SJSA1 (cell line): ENCODE measurements at regions not wholly inside any gene's neighbourhood (a gene's known extent, or its start where the extent isn't known, plus 50 kb on each side); places are given as distances from the start of the nearest gene placed in this dataset.
"Not testable (repeated sequence)": the region's sequence is repeated elsewhere in the genome, so short reads cannot be mapped to it uniquely, and the experiment has no call there.

Source experiments
- DNase-seq, 2 experiments: peaks; one replicate each; pipeline ENCODE4 v3.0.0-alpha.2; 2015 to 2020; ENCODE audit warnings: low spot score in 2 of 2, low read depth in 1 of 2
- H3K27ac ChIP-seq: fragments of 250-450 bp; sonication (Bioruptor Pico); 2 replicates; pipeline ENCODE4 v1.5.1; 2020; ENCODE audit warnings: mild to moderate bottlenecking, moderate library complexity
- H3K27me3 ChIP-seq: fragments of 250-450 bp; sonication (Bioruptor Pico); replicated peaks from 2 replicates; pipeline ENCODE4 v1.5.1; 2020; ENCODE audit warnings: mild to moderate bottlenecking, moderate library complexity
- H3K36me3 ChIP-seq: fragments of 250-450 bp; sonication (Bioruptor Pico); 2 replicates; pipeline ENCODE4 v1.5.1; 2020; ENCODE audit warnings: mild to moderate bottlenecking
- H3K4me1 ChIP-seq: fragments of 250-450 bp; sonication (Bioruptor Pico); replicated peaks from 2 replicates; pipeline ENCODE4 v1.6.1; 2021; ENCODE audit warnings: mild to moderate bottlenecking
- H3K4me3 ChIP-seq: fragments of 250-450 bp; sonication (Bioruptor Pico); 2 replicates; pipeline ENCODE4 v1.5.1; 2020; ENCODE audit warnings: mild to moderate bottlenecking
- H3K9me3 ChIP-seq: fragments of 250-450 bp; sonication (Bioruptor Pico); replicated peaks from 2 replicates; pipeline ENCODE4 v1.5.1; 2020; ENCODE audit warnings: mild to moderate bottlenecking

- not testable (repeated sequence) for H3K4me3 ChIP-seq, DNase-seq, H3K36me3 ChIP-seq, H3K27me3 ChIP-seq, H3K27ac ChIP-seq, H3K9me3 ChIP-seq, H3K4me1 ChIP-seq
Measured at GRCh38 chr19:14297883-14298576, 83.2 kb upstream of the ADGRE5 start.

DNA sequence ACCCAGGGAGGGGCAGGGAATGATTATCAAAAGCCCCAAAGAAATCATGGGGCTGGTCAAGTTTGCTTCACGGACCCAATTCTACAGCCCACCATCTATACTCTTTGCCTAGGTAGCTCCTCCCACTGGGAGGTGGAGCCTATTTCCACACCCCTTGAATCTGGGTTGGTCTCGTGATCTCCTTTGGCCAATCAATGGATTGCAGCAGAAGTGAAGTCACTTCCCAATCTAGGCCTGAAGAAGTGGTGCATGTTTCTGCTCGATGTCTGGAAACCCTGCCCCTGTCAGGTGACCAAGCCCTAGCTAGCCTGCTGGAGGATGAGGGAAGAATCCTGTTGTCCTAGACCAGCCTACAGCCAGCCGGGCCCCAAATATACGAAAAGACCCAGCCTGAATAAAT, 86.3 kb upstream of the ADGRE5 start:
- DNase-seq, H3K36me3 ChIP-seq, H3K9me3 ChIP-seq, H3K27me3 ChIP-seq, H3K27ac ChIP-seq, H3K4me3 ChIP-seq, H3K4me1 ChIP-seq: not testable (repeated sequence)

DNA sequence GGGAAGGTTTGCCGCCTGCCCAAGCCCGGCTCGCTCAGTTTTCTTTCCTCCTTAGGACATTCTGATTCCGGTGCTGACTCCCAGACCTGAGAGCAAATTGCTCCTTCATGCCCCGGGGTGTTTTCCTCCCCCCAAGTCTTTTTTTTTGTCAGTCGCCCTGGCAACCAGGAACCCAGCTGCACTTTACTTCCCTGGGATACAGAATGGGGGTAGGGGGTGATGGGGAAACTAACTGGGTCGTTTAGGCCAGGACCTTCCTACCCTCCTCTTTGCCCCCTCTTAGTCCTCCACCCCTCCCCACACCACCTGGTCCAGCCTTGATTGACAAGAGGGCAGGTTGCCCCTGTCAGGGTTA, 87.5 kb upstream of the ADGRE5 start:
- not testable (repeated sequence) for H3K4me3 ChIP-seq, H3K27me3 ChIP-seq, DNase-seq, H3K9me3 ChIP-seq, H3K27ac ChIP-seq, H3K4me1 ChIP-seq, H3K36me3 ChIP-seq

GRCh38 chr19:14293101-14293815, 87.3 kb upstream of the ADGRL1 start:
- not testable (repeated sequence) for H3K4me1 ChIP-seq, H3K36me3 ChIP-seq, H3K9me3 ChIP-seq, H3K4me3 ChIP-seq, H3K27ac ChIP-seq, DNase-seq, H3K27me3 ChIP-seq

DNA sequence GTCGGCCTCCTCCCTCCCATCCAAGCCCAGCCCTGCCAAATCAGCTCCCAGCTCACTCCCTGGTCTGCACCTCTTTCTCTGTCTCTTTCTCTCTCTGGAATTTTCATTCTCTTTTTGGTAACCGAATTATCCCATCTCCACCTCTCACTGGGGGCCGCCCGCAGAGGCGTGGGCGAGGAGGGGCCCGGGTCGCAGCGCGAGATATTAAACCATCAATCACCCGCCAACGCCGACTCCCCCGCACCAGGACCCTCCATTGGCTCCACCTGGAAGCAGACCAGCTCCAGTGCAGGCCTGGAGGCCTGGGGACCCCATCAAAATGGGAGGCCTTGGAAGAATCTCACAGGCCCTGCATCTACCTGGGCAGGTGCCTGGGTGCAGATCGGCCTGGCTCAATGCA, 83.8 kb upstream of the ADGRL1 start:
- not testable (repeated sequence) for H3K36me3 ChIP-seq, H3K9me3 ChIP-seq, DNase-seq

GRCh38 chr19:14287837-14288236, 81.9 kb upstream of the ADGRL1 start:
- not testable (repeated sequence) for H3K36me3 ChIP-seq, H3K4me1 ChIP-seq, H3K27ac ChIP-seq, H3K9me3 ChIP-seq, DNase-seq, H3K27me3 ChIP-seq, H3K4me3 ChIP-seq

More for the DNA sequence above, 83.8 kb upstream of the ADGRL1 start:
- not testable (repeated sequence) for H3K27me3 ChIP-seq, H3K4me3 ChIP-seq, H3K27ac ChIP-seq, H3K4me1 ChIP-seq

DNA sequence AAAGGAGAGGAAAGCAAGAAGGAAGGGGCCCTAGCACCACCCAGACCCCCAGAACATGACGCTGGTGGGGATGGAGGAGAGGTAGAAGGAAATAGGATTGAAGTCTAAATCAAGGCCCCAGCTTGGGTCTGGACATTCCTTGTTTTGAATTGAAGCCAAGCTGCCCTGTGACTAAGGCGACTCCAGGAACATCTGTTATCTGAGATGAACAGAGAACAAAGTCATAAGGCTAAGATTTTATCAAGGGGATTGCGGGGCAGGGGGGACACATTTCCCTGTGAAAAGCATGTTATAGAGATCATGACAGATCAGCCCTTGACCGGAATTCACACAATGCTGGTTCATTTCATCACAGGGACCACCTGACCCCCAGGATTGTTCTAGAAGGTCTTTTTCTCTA, 80.6 kb upstream of the ADGRL1 start:
- not testable (repeated sequence) for H3K36me3 ChIP-seq, H3K4me1 ChIP-seq, DNase-seq, H3K27me3 ChIP-seq, H3K4me3 ChIP-seq, H3K27ac ChIP-seq, H3K9me3 ChIP-seq

GRCh38 chr19:14285726-14286125, 79.8 kb upstream of the ADGRL1 start:
- H3K27me3 ChIP-seq, H3K9me3 ChIP-seq, H3K4me3 ChIP-seq, H3K27ac ChIP-seq, H3K36me3 ChIP-seq, H3K4me1 ChIP-seq, DNase-seq: not testable (repeated sequence)

- not testable (repeated sequence) for H3K36me3 ChIP-seq, H3K4me1 ChIP-seq, H3K4me3 ChIP-seq, H3K9me3 ChIP-seq, H3K27me3 ChIP-seq
- peak; percentile 94 to 98 for DNase-seq
- peak overlapping the region; percentile 85 for H3K27ac ChIP-seq
Measured at GRCh38 chr19:14283813-14284520, 78.0 kb upstream of the ADGRL1 start.

GRCh38 chr19:14279270-14279669, 73.3 kb upstream of the ADGRL1 start:
- H3K4me3 ChIP-seq, H3K27ac ChIP-seq, H3K4me1 ChIP-seq, DNase-seq, H3K9me3 ChIP-seq, H3K36me3 ChIP-seq, H3K27me3 ChIP-seq: not testable (repeated sequence)

- Histone ChIP-seq H3K4me1 (no peaks in the 10 kb centered on the region), H3K27ac (no peak overlapping the region), H3K27me3 (no peaks in the 10 kb centered on the region), H3K9me3 (no peaks in the 10 kb centered on the region; the same call in none of the 2 replicates), H3K4me3 (no peak overlapping the region), H3K36me3 (no peaks in the 10 kb centered on the region)
- DNase-seq = no peak
Measured at GRCh38 chr19:14277608-14278007, 71.6 kb upstream of the ADGRL1 start.

GRCh38 chr19:14275823-14276222, 69.9 kb upstream of the ADGRL1 start:
- not testable (repeated sequence) for H3K9me3 ChIP-seq, H3K27me3 ChIP-seq, H3K27ac ChIP-seq, DNase-seq, H3K36me3 ChIP-seq, H3K4me3 ChIP-seq, H3K4me1 ChIP-seq

DNA sequence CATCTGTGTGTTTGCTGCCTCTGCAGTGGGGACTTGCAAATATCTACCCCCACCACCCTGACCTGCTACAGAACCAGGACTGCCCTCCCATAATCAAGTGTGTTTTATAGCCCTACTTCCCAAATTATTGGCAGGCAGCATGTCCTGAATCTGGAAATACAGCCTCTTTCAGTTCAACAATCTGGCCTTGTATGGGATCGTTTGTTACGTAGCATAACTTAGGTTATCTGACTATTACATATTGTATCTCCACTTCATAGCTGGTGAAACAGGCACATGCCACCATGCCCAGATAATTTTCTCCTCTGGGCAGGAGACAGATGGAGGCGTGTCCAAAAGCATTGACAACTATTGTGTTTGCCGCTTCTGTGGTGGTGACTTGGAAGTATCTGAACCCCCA, 66.7 kb upstream of the ADGRL1 start:
- Histone ChIP-seq H3K4me1 (no peaks in the 10 kb centered on the region), H3K9me3 (no peaks in the 10 kb centered on the region; the same call in none of the 2 replicates), H3K36me3 (no peaks in the 10 kb centered on the region), H3K4me3 (no peak overlapping the region), H3K27me3 (no peaks in the 10 kb centered on the region), H3K27ac (no peak overlapping the region)
- DNase-seq = no peak

GRCh38 chr19:14271840-14272239, 65.9 kb upstream of the ADGRL1 start:
- no peak for DNase-seq
- Histone ChIP-seq H3K4me3 (no peak overlapping the region), H3K27me3 (no peaks in the 10 kb centered on the region)

More at GRCh38 chr19:14271840-14272239, 65.9 kb upstream of the ADGRL1 start:
- Histone ChIP-seq H3K36me3 (no peaks in the 10 kb centered on the region), H3K4me1 (no peaks in the 10 kb centered on the region), H3K27ac (no peak overlapping the region), H3K9me3 (no peaks in the 10 kb centered on the region; the same call in 1 of the 2 replicates)
